Bronchial epithelial cell (primary cell): ENCODE measurements at regions not wholly inside any gene's neighbourhood (a gene's known extent, or its start where the extent isn't known, plus 50 kb on each side); places are given as distances from the start of the nearest gene placed in this dataset.

ENCODE experiments used
- DNase-seq: peaks from one replicate; pipeline ENCODE4 v3.0.0-alpha.2; 2010; ENCODE audit warnings: low read depth
- FAIRE-seq: peaks from 2 replicates; lab custom pipeline; 2011; peaks lifted over from hg19 to GRCh38; lab: Jason Lieb, UNC
- H3K27me3 ChIP-seq: 2 replicates; pipeline ENCODE4 v1.5.1; 2011; ENCODE audit warnings: low read length; ENCODE audit not compliant: control insufficient read depth, insufficient read depth
- H3K36me3 ChIP-seq: 2 replicates; pipeline ENCODE4 v1.5.1; 2011; ENCODE audit warnings: low read length; ENCODE audit not compliant: control insufficient read depth, insufficient read depth
- H3K4me3 ChIP-seq: 2 replicates; pipeline ENCODE4 v1.5.1; 2011; ENCODE audit warnings: mild to moderate bottlenecking, low read depth, low read length, control low read depth
- TF ChIP-seq, protein P1 (sequence below): IDR thresholded peaks from 2 replicates; pipeline ENCODE4 v1.5.1; 2011; ENCODE audit warnings: mild to moderate bottlenecking, moderate library complexity, low read length, control low read depth, inconsistent platforms; ENCODE audit not compliant: insufficient read depth, severe bottlenecking

DNA sequence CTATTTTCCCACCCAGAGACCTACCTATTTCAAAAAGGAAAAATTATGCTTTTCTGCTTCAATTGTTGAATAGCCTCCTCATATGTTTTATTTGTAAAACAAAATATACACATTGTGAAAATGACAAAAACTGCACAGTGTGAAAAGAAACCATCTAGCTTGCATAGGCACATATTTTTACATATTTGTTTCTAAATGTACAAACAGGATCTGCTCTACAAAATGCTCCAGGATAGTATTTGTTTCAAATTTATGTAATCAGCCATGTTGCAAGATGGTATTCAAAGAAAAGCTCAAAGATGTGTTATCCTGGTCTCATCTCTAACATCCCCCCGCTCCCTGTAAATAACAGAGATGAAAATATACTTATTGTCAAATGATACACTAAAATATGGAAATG, 366.1 kb upstream of the MPDZ start:
- no peak for FAIRE-seq

DNA sequence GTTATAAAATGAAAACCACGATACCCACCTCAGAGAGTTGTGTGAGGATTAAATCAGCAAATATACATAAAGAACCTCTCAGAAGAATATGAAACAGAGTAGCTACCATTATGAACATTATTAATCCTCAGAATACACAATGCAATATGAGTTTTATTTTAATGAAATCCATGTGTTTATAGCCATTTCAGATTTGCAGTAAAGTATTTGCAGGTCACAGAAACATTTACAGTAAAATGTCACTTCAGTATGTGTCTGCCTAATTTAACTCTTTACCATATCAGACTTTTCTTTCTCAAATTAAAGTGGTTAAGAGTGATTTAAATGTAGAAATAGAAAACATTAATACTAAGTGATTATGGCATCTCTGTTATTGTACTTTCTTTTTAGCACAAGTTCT, 365.2 kb upstream of the MPDZ start:
- FAIRE-seq (no peak), DNase-seq (no peak)
- TF ChIP-seq, protein P1, sequence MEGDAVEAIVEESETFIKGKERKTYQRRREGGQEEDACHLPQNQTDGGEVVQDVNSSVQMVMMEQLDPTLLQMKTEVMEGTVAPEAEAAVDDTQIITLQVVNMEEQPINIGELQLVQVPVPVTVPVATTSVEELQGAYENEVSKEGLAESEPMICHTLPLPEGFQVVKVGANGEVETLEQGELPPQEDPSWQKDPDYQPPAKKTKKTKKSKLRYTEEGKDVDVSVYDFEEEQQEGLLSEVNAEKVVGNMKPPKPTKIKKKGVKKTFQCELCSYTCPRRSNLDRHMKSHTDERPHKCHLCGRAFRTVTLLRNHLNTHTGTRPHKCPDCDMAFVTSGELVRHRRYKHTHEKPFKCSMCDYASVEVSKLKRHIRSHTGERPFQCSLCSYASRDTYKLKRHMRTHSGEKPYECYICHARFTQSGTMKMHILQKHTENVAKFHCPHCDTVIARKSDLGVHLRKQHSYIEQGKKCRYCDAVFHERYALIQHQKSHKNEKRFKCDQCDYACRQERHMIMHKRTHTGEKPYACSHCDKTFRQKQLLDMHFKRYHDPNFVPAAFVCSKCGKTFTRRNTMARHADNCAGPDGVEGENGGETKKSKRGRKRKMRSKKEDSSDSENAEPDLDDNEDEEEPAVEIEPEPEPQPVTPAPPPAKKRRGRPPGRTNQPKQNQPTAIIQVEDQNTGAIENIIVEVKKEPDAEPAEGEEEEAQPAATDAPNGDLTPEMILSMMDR = no peak
- Histone ChIP-seq H3K36me3 (no peaks in the 10 kb centered on the region), H3K27me3 (no peaks in the 10 kb centered on the region), H3K4me3 (no peak overlapping the region)

More for the DNA sequence above, 366.1 kb upstream of the MPDZ start:
- TF ChIP-seq, protein P1 = no peak
- no peaks in the 10 kb centered on the region for H3K27me3 ChIP-seq
- no peak for DNase-seq
- H3K4me3 ChIP-seq = no peak overlapping the region
- H3K36me3 ChIP-seq = no peaks in the 10 kb centered on the region

DNA sequence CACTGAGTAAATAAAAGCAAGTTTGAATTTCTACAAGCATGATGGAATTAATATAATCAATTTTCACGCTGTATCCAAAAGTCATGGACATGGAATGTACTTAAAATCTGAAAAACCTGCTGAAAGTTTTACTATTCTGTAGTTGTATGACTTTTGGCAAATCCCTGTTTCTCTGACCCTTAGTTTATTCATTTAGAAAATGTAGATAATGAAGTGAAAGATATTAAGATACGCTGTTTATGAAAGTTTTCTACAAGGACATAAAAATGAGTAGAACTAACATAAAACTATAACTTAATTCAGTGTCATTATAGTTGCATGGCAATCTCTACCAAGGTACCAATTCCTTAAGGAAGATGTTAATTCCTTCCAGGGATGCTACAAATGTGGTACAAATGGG, 363.2 kb upstream of the MPDZ start:
- H3K36me3 ChIP-seq = no peaks in the 10 kb centered on the region
- no peak for FAIRE-seq
- no peaks in the 10 kb centered on the region for H3K27me3 ChIP-seq
- TF ChIP-seq, protein P1 = no peak
- no peak for DNase-seq
- no peak overlapping the region for H3K4me3 ChIP-seq

DNA sequence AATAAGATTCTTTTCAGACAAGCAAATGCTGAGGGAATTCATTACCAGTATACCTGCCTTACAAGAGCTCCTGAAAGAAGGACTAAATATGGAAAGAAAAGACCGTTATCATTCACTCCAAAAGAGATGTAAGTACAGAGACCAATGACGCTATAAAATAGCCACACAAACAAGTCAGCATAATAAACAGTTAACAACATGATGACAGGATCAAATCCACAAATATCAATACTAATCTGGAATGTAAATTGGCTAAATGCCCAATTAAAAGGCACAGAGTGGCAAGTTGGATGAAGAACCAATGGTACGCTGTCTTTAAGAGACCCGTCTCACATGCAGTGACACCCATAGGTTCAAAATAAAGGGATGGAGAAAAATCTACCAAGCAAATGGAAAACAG, 349.6 kb upstream of the MPDZ start:
- H3K4me3 ChIP-seq = no peak overlapping the region
- no peak for DNase-seq
- TF ChIP-seq, protein P1 = no peak
- H3K27me3 ChIP-seq = no peaks in the 10 kb centered on the region
- H3K36me3 ChIP-seq = no peaks in the 10 kb centered on the region
- no peak for FAIRE-seq

DNA sequence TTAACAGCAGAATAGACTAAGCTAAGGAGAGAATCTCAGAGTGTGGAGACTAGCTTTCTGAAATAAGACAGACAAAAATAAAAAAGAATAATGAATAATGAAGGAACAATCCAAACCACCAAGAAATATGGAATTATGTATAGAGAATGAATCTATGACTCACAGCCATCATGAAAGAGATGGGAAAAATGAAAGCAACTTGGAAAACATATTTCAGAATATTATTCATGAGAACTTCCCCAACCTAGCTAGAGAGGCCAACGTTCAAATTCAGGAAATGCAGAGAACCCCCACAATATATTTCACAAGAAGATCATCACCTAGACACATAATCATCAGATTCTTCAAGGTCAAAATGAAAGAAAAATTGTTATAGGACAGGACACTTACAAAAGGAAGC, 349.0 kb upstream of the MPDZ start:
- peak; percentile 25 for DNase-seq
- Histone ChIP-seq H3K4me3 (no peak overlapping the region), H3K27me3 (no peaks in the 10 kb centered on the region), H3K36me3 (no peaks in the 10 kb centered on the region)
- no peak for FAIRE-seq
- TF ChIP-seq, protein P1 = no peak

DNA sequence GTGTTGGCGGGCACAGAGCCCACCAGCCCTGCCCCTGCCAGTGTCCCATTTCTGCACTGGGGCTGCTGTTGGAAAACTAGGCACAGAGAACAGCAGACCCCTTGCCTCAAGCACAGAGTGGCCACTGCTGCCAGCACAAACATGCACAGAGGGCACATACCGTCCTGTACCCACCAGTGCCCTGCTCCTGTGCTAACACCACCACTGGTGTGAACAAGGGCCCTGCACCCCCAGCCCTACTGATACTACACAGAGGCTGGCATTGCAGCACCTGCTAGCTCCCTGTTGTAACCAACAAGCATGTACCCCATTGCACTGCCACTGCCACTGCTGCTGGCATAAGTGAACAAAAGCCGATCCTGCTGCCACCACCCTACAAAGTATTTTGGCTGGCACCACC, 348.0 kb upstream of the MPDZ start:
- no peak for DNase-seq
- FAIRE-seq = peak; percentile 68
- TF ChIP-seq, protein P1 = no peak
- no peaks in the 10 kb centered on the region for H3K27me3 ChIP-seq
- H3K36me3 ChIP-seq = no peaks in the 10 kb centered on the region
- H3K4me3 ChIP-seq = no peak overlapping the region
